SIG-M5 treated with dmso at 0.1 percent for 504 hours (cell line): ENCODE measurements at regions not wholly inside any gene's neighbourhood (a gene's known extent, or its start where the extent isn't known, plus 50 kb on each side); places are given as distances from the start of the nearest gene placed in this dataset.

ENCODE experiments used
- DNase-seq: peaks from one replicate; lab custom pipeline; 2025; ENCODE audit not compliant: unreplicated experiment; lab: John Stamatoyannopoulos, UW

DNA sequence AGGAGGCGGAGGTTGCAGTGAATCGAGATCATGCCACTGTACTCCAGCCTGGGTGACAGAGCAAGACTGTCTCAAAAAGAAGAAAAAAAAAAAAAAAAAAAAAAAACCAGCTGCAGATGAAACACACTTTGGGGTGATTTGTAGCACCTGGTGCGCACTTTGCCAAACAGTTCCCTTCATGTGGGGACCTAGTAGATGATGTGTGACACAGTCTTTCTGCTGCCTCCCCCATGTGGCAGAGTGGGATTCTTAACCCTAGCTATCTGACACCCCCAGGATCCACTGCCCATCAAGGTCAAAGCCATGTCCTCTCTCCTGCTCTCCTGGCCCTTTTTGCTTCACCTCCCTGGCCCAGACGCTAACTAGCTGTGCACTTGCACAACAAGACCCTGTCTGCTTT, 52.1 kb upstream of the PDZD8 start:
- DNase-seq = no peak

DNA sequence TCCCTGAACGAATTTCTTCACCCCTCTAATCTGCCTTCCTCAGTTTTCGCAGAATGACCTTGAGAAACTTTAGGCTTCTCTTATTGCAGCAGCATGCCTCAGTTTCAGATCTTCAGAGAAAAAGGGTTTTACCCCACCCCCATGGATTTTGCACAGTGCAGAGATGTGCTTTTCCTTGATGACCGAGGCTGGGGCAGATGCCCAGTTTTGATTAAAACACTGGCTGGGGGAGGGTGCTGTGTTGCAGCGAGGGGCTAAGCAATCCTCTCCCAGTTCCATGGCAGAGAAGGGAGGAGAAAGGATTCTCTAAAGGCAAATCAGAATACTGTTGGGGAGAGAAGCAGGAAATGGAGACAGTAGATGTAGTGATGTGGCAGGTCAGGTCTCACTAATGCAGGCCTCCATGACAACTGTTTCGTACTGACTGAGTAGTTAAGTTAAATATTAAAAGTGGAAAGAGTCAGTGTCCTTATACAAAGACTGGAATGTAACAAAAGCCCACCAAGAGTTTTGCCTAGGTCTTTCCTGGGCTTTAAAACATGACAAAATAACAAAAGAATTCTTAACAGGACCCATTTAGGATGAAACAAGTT, 50.8 kb upstream of the PDZD8 start:
- DNase-seq = no peak

DNA sequence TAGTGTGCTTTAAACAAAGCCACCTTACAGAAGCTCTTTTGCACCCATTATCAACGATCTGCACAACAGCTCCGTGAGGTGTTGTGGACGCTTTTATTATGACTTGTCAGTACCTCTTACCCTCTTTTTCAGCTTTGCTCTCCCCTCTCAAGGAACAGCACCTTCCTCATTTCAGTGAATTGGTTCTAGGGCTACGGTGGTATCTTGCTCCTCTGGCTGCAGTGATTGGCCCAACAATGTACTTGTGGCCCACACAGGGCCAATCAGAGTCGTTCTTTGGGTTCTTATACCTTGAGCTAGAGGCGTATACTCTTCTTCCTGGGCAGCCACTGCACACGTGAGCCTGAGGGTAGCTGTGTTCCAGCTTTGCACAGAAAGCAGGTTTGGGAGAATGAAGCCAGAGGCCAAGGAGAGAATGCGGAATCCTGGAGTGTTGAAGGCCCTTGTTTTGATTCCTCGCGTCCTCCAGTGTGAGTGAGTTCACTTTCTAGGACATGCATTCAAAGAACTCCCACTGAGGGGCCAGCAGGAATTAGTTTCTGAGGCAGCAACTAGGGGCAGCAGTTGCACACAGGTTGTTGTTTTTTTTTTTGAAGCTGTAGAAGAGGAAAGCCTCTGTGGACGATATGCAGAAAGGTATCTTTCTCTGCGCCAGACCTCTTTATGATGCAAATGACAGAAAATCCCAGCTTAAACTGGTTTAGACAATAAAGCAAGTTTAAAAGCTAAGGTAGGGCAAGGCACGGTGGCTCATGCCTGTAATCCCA, 49.8 kb upstream of the PDZD8 start:
- no peak for DNase-seq
